ENCODE measurements at regions not wholly inside any gene's neighbourhood (a gene's known extent, or its start where the extent isn't known, plus 50 kb on each side); places are given as distances from the start of the nearest gene placed in this dataset.

DNA sequence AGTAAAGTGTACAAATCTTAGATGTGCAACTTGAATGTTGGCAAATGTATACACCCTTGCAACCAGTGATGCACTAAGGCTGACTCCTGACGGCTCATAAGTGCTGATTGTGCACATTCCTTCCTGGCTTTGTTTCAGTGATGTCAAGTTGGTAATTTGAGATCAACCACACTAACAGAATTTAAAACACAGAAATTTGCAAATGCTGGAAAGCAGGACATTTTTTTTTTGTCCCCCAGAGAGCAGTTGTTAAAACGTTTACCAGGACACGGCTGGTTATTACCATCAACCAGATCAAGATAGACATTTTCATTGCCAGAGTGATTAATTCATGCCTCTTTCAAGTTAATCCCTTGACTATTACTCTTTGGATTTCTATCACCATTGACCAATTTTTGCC, 735.6 kb downstream of the RFPL4B start:
- TF ChIP-seq, protein P1, sequence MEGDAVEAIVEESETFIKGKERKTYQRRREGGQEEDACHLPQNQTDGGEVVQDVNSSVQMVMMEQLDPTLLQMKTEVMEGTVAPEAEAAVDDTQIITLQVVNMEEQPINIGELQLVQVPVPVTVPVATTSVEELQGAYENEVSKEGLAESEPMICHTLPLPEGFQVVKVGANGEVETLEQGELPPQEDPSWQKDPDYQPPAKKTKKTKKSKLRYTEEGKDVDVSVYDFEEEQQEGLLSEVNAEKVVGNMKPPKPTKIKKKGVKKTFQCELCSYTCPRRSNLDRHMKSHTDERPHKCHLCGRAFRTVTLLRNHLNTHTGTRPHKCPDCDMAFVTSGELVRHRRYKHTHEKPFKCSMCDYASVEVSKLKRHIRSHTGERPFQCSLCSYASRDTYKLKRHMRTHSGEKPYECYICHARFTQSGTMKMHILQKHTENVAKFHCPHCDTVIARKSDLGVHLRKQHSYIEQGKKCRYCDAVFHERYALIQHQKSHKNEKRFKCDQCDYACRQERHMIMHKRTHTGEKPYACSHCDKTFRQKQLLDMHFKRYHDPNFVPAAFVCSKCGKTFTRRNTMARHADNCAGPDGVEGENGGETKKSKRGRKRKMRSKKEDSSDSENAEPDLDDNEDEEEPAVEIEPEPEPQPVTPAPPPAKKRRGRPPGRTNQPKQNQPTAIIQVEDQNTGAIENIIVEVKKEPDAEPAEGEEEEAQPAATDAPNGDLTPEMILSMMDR (IDR thresholded peaks at IDR 0.05) = no peak
- TF ChIP-seq POLR2A (IDR thresholded peaks at IDR 0.05) = no peak
- H3K4me3 ChIP-seq = no peak overlapping the region
- no peaks in the 10 kb centered on the region for H3K27me3 ChIP-seq
- no peaks in the 10 kb centered on the region for H3K36me3 ChIP-seq
- H3K4me1 ChIP-seq = no peaks in the 10 kb centered on the region
- H3K27ac ChIP-seq = no peak overlapping the region
- intact Hi-C loops (cut with DNase I; ENCODE audit: low total_unique reads) = no loop called here
- no peaks in the 10 kb centered on the region for H3K9me3 ChIP-seq
- DNase-seq = no peak

DNA sequence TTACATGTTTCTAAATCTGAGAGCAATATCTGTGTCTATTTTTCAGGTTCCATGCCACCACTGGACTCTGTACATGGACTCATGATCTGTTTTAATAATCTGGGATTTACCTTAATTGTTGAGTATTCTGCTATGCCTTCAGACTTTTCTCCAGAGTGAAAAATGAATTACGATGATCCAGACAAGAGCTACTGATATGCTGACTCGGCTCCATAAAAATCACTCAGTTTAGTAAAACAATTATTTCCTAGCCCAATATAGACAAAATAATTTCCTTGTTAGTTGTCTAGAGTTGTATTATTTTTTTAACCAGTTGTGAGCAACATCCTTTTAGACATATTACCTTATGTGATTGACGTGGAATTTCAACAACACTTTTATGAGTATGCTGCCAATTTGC, 736.8 kb downstream of the RFPL4B start:
- Histone ChIP-seq H3K27me3 (no peaks in the 10 kb centered on the region), H3K4me3 (no peak overlapping the region), H3K4me1 (no peaks in the 10 kb centered on the region), H3K27ac (no peak overlapping the region), H3K9me3 (no peaks in the 10 kb centered on the region), H3K36me3 (no peaks in the 10 kb centered on the region)
- TF ChIP-seq POLR2A (IDR thresholded peaks at IDR 0.05) = no peak
- TF ChIP-seq, protein P1 (IDR thresholded peaks at IDR 0.05) = no peak
- DNase-seq = no peak
- intact Hi-C loops (cut with DNase I; ENCODE audit: low total_unique reads) = no loop called here

GRCh38 chr6:113089056-113089455, 741.9 kb downstream of the RFPL4B start:
- no peak for DNase-seq
- H3K27me3 ChIP-seq = no peaks in the 10 kb centered on the region
- H3K36me3 ChIP-seq = no peaks in the 10 kb centered on the region
- no peak overlapping the region for H3K4me3 ChIP-seq
- H3K9me3 ChIP-seq = no peaks in the 10 kb centered on the region
- intact Hi-C loops (cut with DNase I; ENCODE audit: low total_unique reads) = no loop called here
- H3K27ac ChIP-seq = no peak overlapping the region
- H3K4me1 ChIP-seq = no peaks in the 10 kb centered on the region
- TF ChIP-seq, protein P1 (IDR thresholded peaks at IDR 0.05) = no peak
- no peak for TF ChIP-seq POLR2A (IDR thresholded peaks at IDR 0.05)

GRCh38 chr6:113092795-113093194, 745.7 kb downstream of the RFPL4B start:
- no peak for DNase-seq
- H3K27ac ChIP-seq = no peak overlapping the region
- no peak overlapping the region for H3K4me3 ChIP-seq
- TF ChIP-seq, protein P1 (IDR thresholded peaks at IDR 0.05) = no peak
- no peak for TF ChIP-seq POLR2A (IDR thresholded peaks at IDR 0.05)
- H3K27me3 ChIP-seq = no peaks in the 10 kb centered on the region
- H3K4me1 ChIP-seq = no peaks in the 10 kb centered on the region
- intact Hi-C loops (cut with DNase I; ENCODE audit: low total_unique reads) = no loop called here
- no peaks in the 10 kb centered on the region for H3K9me3 ChIP-seq
- no peaks in the 10 kb centered on the region for H3K36me3 ChIP-seq

GRCh38 chr6:113094779-113095178, 747.6 kb downstream of the RFPL4B start:
- H3K4me3 ChIP-seq = no peak overlapping the region
- no peak overlapping the region for H3K27ac ChIP-seq
- H3K27me3 ChIP-seq = no peaks in the 10 kb centered on the region
- no peaks in the 10 kb centered on the region for H3K36me3 ChIP-seq
- no peak for DNase-seq
- H3K9me3 ChIP-seq = no peaks in the 10 kb centered on the region
- intact Hi-C loops (cut with DNase I; ENCODE audit: low total_unique reads) = no loop called here
- TF ChIP-seq POLR2A (IDR thresholded peaks at IDR 0.05) = no peak
- TF ChIP-seq, protein P1 (IDR thresholded peaks at IDR 0.05) = no peak
- no peaks in the 10 kb centered on the region for H3K4me1 ChIP-seq
